ENCODE measurements at regions not wholly inside any gene's neighbourhood (a gene's known extent, or its start where the extent isn't known, plus 50 kb on each side); places are given as distances from the start of the nearest gene placed in this dataset.

GRCh38 chr4:101584306-101584705, 206.2 kb upstream of the BANK1 start:
- DNase-seq (ENCODE audit: low spot score): no peak

- DNase-seq (ENCODE audit: low spot score): no peak
These were observed 215.8 kb upstream of the PPP3CA start for GRCh38 chr4:101563126-101563525.

- DNase-seq (ENCODE audit: low spot score): no peak
These were observed 209.5 kb upstream of the PPP3CA start for GRCh38 chr4:101556842-101557241.

- DNase-seq (ENCODE audit: low spot score): no peak
These were observed 208.1 kb upstream of the PPP3CA start for GRCh38 chr4:101555341-101555880.

GRCh38 chr4:101540336-101540735, 193.0 kb upstream of the PPP3CA start:
- no peak for DNase-seq (ENCODE audit: low spot score)

GRCh38 chr4:101528526-101528925, 181.2 kb upstream of the PPP3CA start:
- no peak for DNase-seq (ENCODE audit: low spot score)

- no peak for DNase-seq (ENCODE audit: low spot score)
These were observed 179.9 kb upstream of the PPP3CA start for GRCh38 chr4:101527188-101527587.

- no peak for DNase-seq (ENCODE audit: low spot score)
These were observed 168.2 kb upstream of the PPP3CA start for GRCh38 chr4:101515566-101515965.

- DNase-seq (ENCODE audit: low spot score): no peak
These were observed 167.8 kb upstream of the PPP3CA start for GRCh38 chr4:101515099-101515498.

- DNase-seq (ENCODE audit: low spot score): no peak
These were observed 165.1 kb upstream of the PPP3CA start for GRCh38 chr4:101512416-101512815.

- DNase-seq (ENCODE audit: low spot score): no peak
These were observed 154.1 kb upstream of the PPP3CA start for GRCh38 chr4:101501421-101501820.

- no peak for DNase-seq (ENCODE audit: low spot score)
These were observed 153.4 kb upstream of the PPP3CA start for GRCh38 chr4:101500742-101501141.

GRCh38 chr4:101475246-101475645, 127.9 kb upstream of the PPP3CA start:
- DNase-seq (ENCODE audit: low spot score): no peak

- no peak for DNase-seq (ENCODE audit: low spot score)
These were observed 123.9 kb upstream of the PPP3CA start for GRCh38 chr4:101471201-101471600.

GRCh38 chr4:101464596-101464995, 117.3 kb upstream of the PPP3CA start:
- no peak for DNase-seq (ENCODE audit: low spot score)

- no peak for DNase-seq (ENCODE audit: low spot score)
These were observed 111.6 kb upstream of the PPP3CA start for GRCh38 chr4:101458914-101459313.

GRCh38 chr4:101458473-101458872, 111.1 kb upstream of the PPP3CA start:
- no peak for DNase-seq (ENCODE audit: low spot score)

- DNase-seq (ENCODE audit: low spot score): no peak
These were observed 103.8 kb upstream of the PPP3CA start for GRCh38 chr4:101451086-101451485.

- no peak for DNase-seq (ENCODE audit: low spot score)
These were observed 94.1 kb upstream of the PPP3CA start for GRCh38 chr4:101441446-101441845.

- no peak for DNase-seq (ENCODE audit: low spot score)
These were observed 92.6 kb upstream of the PPP3CA start for GRCh38 chr4:101439926-101440325.

- no peak for DNase-seq (ENCODE audit: low spot score)
These were observed 74.1 kb upstream of the PPP3CA start for GRCh38 chr4:101421386-101421785.

- no peak for DNase-seq (ENCODE audit: low spot score)
These were observed 73.3 kb upstream of the PPP3CA start for GRCh38 chr4:101420661-101421060.

- peak; percentile 52 for DNase-seq (ENCODE audit: low spot score)
These were observed 72.2 kb upstream of the PPP3CA start for GRCh38 chr4:101419336-101420135.

- no peak for DNase-seq (ENCODE audit: low spot score)
These were observed 71.1 kb upstream of the PPP3CA start for GRCh38 chr4:101418466-101418865.

Measured in LoVo (cell line).